Activated CD4-positive, alpha-beta memory T cell treated with anti-CD3 and anti-CD28 coated beads, Interleukin-2, amount 10 ng/mL, durations not matched to agents 7 days and 5 days (primary cell): ENCODE measurements at regions not wholly inside any gene's neighbourhood (a gene's known extent, or its start where the extent isn't known, plus 50 kb on each side); places are given as distances from the start of the nearest gene placed in this dataset.
"Not testable (repeated sequence)": the region's sequence is repeated elsewhere in the genome, so short reads cannot be mapped to it uniquely, and the experiment has no call there.

Experiments
- CTCF ChIA-PET: fragments of 350-600 bp; sonication (Branson Sonifier 250); formaldehyde crosslinking; loops from one replicate; lab custom pipeline; 2021; ENCODE audit warnings: antibody characterized with exemption, inconsistent platforms; lab: Charles Lee
- POLR2A ChIA-PET: fragments of 350-600 bp; sonication (Branson Sonifier 250); formaldehyde crosslinking; loops from one replicate; lab custom pipeline; 2021; ENCODE audit warnings: antibody characterized with exemption; lab: Charles Lee
- DNase-seq: peaks from one replicate; pipeline ENCODE4 v3.0.0-alpha.2; 2020
- H3K27ac Mint-ChIP-seq: one replicate; pipeline ENCODE4 v1.8.0; 2021; ENCODE audit warnings: mild to moderate bottlenecking, mixed read lengths
- H3K27me3 Mint-ChIP-seq: one replicate; pipeline ENCODE4 v1.8.0; 2021; ENCODE audit warnings: mixed read lengths
- H3K36me3 Mint-ChIP-seq: one replicate; pipeline ENCODE4 v1.8.0; 2021; ENCODE audit warnings: low read depth, mixed read lengths
- H3K4me1 Mint-ChIP-seq: one replicate; pipeline ENCODE4 v1.8.0; 2021; ENCODE audit warnings: mixed read lengths
- H3K4me3 Mint-ChIP-seq: one replicate; pipeline ENCODE4 v1.8.0; 2021; ENCODE audit warnings: mild to moderate bottlenecking, mixed read lengths
- H3K9me3 Mint-ChIP-seq: one replicate; pipeline ENCODE4 v1.8.0; 2021; ENCODE audit warnings: mixed read lengths

DNA sequence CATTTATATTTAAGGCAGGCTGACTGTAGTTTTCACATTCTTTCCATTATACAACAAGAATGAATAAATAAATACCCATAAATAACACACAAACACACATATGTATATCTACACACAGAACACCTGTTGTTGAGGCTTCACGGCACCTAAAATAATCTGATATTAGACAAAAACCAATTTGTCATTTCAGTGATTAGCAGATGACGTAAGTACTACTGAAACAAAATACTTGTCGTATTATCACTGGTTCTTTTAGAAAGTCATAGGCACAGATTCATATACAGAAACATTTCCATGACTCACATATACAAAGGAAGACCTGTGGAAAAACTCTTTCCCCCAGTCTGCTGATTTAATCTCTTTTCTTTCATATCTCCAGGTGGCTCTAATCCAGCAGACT is 1113.4 kb upstream of the FANCL start:
- H3K27me3 Mint-ChIP-seq = no peaks in the 10 kb centered on the region
- no peak for DNase-seq
- no peak overlapping the region for H3K4me3 Mint-ChIP-seq
- H3K36me3 Mint-ChIP-seq = no peaks in the 10 kb centered on the region
- CTCF ChIA-PET = no interaction called here
- H3K4me1 Mint-ChIP-seq = no peaks in the 10 kb centered on the region
- peaks cover 5% of the 10 kb centered on the region for H3K9me3 Mint-ChIP-seq
- H3K27ac Mint-ChIP-seq = no peak overlapping the region
- POLR2A ChIA-PET = no interaction called here

DNA sequence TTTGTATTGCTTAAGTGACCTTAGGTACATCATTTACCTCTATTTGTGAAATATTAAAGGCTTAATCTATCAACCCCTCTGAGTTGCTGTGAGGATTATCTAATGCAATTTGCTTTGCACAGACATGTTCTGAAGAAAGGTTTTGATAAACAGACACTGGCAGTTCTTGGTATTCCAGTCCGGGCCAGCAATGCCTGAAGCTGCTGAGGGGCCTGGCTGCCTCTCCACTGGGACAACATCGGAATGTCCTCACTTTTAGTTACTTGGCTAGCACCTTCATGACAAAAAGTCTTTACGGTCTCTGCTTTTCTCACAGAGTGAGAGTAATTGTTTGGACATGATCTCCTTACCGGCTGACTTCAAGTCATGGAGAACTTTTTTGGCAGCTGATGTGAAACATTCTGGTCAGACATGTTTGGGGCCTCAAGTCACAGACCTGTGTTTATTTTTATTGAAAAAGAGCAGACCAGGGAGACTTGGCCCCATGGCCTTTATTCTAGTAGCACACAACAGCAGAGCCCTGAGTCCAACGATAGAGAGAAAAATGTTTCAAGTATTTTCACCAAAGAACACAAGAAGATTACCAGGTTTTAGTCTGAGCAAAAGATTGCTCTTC is 1112.3 kb upstream of the FANCL start:
- CTCF ChIA-PET = no interaction called here
- H3K4me3 Mint-ChIP-seq = no peak overlapping the region
- no peak overlapping the region for H3K27ac Mint-ChIP-seq
- no peaks in the 10 kb centered on the region for H3K36me3 Mint-ChIP-seq
- no peaks in the 10 kb centered on the region for H3K27me3 Mint-ChIP-seq
- H3K4me1 Mint-ChIP-seq = no peaks in the 10 kb centered on the region
- DNase-seq = no peak
- H3K9me3 Mint-ChIP-seq = peaks cover 7% of the 10 kb centered on the region
- POLR2A ChIA-PET = no interaction called here

DNA sequence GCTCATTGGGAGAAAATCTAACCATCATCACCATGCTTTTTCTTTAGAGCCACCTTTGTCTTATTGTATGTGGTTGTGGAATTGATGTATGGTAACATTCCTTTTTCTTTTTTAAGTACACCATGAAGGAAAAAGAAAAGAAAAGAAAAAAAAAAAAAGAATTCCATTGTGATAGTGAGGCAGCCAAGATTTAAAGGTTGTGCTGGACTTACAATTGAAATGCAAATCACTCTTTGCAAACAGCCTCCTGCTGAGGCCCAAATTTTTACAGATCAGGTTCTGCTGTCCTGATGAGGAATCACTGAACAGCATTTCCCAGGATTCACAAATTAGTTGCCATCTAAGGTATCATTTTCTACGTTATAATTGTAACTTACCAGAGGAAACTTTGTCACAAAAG is 1101.0 kb upstream of the FANCL start:
- peaks cover 3% of the 10 kb centered on the region for H3K9me3 Mint-ChIP-seq
- no peak for DNase-seq
- ChIA-PET CTCF (no interaction called here), POLR2A (interaction anchor here (1.1 kb wide), 1 partner anchor 25 kb away, joined by 3 read pairs; no protein-coding TSS in a partner anchor)
- H3K27ac Mint-ChIP-seq = no peak overlapping the region
- H3K4me3 Mint-ChIP-seq = no peak overlapping the region
- no peaks in the 10 kb centered on the region for H3K4me1 Mint-ChIP-seq
- H3K36me3 Mint-ChIP-seq = no peaks in the 10 kb centered on the region
- no peaks in the 10 kb centered on the region for H3K27me3 Mint-ChIP-seq

DNA sequence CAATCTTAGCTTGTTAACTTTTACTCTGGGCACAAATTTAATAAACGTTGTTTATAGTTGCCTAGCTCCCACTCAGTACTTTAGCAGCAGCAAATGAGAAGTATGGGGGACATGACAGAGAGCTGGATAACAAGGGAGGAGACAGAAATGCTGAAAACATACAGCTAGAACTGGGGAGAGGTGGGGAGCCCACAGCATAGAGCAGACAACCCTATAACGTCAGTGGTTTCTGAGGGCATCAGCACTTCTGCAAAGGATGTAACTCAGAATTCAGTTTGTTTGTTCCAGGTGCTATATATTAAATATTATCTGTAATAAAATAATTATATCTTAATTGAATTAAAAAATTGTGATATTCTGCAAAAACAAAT is 1098.7 kb upstream of the FANCL start:
- ChIA-PET CTCF (no interaction called here), POLR2A (no interaction called here)
- no peak for DNase-seq
- Mint-ChIP-seq H3K4me1 (no peaks in the 10 kb centered on the region), H3K27me3 (no peaks in the 10 kb centered on the region), H3K36me3 (no peaks in the 10 kb centered on the region), H3K4me3 (no peak overlapping the region), H3K27ac (no peak overlapping the region), H3K9me3 (peaks cover 7% of the 10 kb centered on the region)

DNA sequence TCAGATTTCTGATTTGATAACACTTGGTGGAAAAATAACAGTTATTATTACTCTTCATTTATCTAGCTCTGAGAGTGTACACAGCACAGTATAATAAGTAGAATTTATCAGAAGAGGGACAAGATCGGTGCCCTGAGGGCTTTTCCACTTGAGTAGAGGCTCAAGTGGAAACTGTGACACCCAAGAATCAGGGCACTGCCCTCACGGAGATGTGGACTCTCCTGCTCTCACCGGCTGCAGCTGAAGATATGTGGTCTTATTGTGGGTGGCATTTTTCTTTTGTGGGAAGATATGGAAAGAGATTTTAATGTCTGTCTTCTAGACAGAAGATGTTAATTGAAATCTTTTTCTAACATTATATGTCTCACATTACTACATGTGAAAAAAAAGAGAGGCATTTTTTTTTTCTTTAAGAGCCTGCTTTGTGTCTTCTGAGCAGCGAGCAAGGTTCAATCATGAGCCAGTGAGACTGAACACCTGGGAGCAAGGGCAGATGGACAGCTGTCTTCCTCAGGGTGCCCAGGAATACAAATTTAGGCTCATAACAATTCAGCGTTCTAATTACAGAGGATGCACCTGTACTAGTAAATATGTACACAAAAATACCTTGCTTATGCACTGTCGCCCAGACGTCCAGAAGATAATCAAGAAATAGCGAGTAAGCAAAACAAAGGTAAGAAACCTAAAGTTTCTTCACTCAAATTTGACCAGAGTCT is 1098.2 kb upstream of the FANCL start:
- ChIA-PET CTCF (no interaction called here), POLR2A (no interaction called here)
- Mint-ChIP-seq H3K4me1 (no peaks in the 10 kb centered on the region), H3K9me3 (peaks cover 7% of the 10 kb centered on the region), H3K36me3 (no peaks in the 10 kb centered on the region), H3K4me3 (no peak overlapping the region), H3K27me3 (no peaks in the 10 kb centered on the region), H3K27ac (no peak overlapping the region)
- no peak for DNase-seq

DNA sequence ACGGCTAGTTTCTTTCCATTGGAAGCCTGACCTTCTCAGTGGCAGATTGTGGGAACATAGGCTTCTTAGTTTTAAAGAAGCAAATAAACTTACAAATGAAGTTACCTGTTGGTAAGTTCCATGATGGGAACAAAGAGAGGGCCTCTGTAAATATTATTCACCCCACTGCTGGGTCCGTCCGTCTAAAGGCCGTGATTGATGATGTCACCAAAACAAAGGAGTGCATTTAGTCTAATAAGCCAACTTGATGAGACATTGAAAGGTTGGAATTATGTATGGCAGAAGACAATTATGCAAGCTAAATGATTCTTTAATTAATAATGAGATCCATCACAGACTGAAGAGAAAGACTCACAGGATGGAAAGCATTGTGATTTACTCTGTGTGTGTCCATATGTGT is 1091.9 kb upstream of the FANCL start:
- CTCF ChIA-PET = no interaction called here
- DNase-seq = no peak
- POLR2A ChIA-PET = no interaction called here
- Mint-ChIP-seq H3K9me3 (peaks cover 8% of the 10 kb centered on the region), H3K4me3 (no peak overlapping the region), H3K27me3 (no peaks in the 10 kb centered on the region), H3K4me1 (no peaks in the 10 kb centered on the region), H3K27ac (no peak overlapping the region), H3K36me3 (no peaks in the 10 kb centered on the region)

DNA sequence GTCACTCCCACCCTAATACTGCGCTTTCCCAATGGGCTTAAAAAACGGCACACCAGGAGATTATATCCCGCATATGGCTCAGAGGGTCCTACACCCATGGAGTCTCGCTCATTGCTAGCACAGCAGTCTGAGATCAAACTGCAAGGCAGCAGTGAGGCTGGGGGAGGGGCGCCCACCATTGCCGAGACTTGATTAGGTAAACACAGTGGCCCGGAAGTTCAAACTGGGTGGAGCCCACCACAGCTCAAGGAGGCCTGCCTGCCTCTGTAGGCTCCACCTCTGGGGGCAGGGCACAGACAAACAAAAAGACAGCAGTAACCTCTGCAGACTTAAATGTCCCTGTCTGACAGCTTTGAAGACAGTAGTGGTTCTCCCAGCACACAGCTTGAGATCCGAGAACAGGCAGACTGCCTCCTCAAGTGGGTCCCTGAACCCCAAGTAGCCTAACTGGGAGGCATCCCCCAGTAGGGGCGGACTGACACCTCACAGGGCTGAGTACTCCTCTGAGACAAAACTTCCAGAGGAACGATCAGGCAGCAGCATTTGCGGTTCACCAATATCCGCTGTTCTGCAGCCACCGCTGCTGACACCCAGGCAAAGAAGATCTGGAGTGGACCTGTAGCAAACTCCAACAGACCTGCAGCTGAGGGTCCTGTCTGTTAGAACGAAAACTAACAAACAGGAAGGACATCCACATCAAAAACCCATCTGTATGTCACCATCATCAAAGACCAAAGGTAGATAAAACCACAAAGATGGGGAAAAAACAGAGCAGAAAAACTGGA is 1085.6 kb upstream of the FANCL start:
- H3K9me3 Mint-ChIP-seq, CTCF ChIA-PET, DNase-seq, H3K27me3 Mint-ChIP-seq, H3K4me1 Mint-ChIP-seq, H3K27ac Mint-ChIP-seq, POLR2A ChIA-PET, H3K36me3 Mint-ChIP-seq, H3K4me3 Mint-ChIP-seq: not testable (repeated sequence)

DNA sequence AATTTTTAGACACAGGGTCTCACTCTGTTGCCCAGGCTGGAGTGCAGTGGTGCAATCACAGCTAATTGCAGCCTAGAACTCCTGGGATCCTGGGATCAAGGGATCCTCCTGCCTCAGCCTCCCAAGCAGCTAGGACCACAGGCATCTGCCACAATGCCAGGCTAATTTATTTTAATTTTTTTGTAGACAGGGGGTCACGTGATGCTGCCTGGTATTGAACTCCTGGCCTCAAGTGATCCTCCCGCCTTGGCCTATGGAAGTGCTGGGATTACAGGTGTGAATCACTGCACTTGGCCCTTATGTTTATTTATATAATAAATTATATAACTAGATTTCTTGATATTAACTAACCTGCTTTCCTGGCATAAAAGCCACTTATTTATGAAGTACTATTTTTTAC is 1081.7 kb upstream of the FANCL start:
- H3K27ac Mint-ChIP-seq = no peak overlapping the region
- H3K4me1 Mint-ChIP-seq = no peaks in the 10 kb centered on the region
- H3K36me3 Mint-ChIP-seq = no peaks in the 10 kb centered on the region
- H3K4me3 Mint-ChIP-seq = no peak overlapping the region
- CTCF ChIA-PET = no interaction called here
- no peaks in the 10 kb centered on the region for H3K9me3 Mint-ChIP-seq
- POLR2A ChIA-PET = no interaction called here
- DNase-seq = no peak
- no peaks in the 10 kb centered on the region for H3K27me3 Mint-ChIP-seq

DNA sequence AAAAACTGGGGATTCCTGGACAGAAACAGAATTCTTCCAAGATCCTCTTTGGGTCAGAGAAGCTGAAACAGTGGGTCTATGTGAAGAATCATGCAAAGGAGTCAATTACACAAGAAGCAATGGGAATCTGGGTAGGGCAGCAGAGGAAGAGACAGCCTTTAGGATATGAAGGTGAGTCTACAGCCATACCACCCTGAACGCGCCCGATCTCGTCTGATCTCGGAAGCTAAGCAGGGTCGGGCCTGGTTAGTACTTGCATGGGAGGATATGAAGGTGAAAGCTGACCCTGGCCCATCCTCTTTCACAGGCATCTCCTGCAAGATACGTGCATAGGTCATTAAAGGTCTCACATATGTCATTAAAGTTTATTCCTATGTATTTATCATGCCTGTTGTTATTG is 1080.9 kb upstream of the FANCL start:
- Mint-ChIP-seq H3K4me1 (no peaks in the 10 kb centered on the region), H3K27ac (no peak overlapping the region), H3K27me3 (no peaks in the 10 kb centered on the region), H3K4me3 (no peak overlapping the region), H3K9me3 (no peaks in the 10 kb centered on the region), H3K36me3 (no peaks in the 10 kb centered on the region)
- CTCF ChIA-PET = no interaction called here
- no peak for DNase-seq
- POLR2A ChIA-PET = no interaction called here

DNA sequence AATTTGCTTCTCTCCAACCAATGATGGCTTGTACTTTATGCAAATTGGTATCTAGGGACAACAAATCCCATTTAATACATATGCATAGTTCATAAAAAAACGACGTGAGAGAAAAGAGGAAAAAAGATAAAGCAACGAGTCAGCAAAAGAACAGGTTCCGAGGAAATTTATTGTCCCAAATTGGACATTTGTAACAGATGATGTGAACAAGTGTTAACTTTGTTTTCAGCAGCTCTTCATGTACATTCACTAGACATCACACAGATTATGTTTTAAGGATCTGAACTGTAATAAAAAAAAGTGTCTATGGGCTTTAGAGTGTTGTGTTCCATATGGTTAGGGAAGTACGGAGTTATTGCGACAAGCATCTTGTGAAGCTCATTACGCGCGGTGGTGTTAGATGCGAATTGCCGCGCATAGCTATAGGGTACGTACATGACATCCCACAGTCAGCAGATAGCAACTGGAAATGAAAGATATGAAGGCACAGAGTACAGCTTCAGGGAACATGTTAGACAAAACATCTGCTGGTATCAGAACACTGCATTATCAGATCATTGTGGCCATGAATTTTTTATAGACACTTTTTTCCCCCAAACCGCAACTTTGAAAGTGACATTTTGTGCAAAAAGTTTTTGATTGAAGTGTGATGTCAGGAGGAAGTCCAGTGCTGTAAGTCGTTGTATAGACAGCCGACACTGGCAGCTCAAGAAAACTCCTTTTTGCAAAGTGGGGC is 1073.1 kb upstream of the FANCL start:
- POLR2A ChIA-PET = no interaction called here

DNA sequence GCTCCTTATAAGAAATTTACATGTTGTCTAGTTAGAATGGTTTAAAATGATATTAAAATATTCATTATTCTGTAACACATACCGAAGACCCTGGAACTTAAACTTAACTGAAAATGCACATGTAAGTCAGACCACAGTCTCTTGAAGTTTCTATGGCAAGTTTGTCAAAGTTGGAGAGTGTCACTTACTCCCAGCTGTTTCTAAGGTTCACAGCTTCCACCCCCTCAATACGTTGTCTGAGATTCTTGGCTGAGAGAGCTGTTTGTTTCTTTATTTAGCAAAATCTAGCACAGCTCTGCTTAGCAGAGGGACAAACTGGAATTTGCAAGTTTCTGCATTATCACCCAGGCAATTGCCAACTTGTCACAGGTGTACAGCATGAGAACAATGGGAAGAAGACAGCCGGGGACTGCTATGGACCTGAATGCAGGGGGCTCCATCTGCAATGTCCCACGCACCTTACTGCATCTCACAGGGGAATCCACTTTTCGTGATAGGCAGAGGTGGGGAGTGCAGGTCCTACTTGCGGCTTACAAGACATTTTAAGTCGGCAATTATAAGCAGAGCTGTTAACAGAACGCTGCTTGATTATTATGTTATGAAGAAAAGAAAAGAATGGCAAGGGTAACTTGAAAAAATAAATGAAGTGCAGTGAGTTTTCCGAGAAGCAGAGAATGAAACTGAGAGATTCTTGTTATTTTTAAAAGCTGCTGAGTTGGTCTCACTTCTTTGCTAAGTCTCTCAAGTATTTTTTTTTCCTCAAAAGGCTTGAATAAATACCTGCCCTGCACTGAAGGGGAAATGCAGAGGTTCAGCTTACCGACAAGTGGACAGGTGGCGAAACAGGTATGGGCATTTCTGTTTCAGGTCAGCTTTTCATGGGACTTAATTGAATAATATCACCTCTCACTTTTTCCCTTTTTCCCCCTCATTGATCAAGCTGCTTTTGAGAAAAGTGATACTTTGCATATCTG is 1072.1 kb upstream of the FANCL start:
- H3K9me3 Mint-ChIP-seq = no peaks in the 10 kb centered on the region
- no peak overlapping the region for H3K27ac Mint-ChIP-seq
- no peaks in the 10 kb centered on the region for H3K4me1 Mint-ChIP-seq
- H3K36me3 Mint-ChIP-seq = no peaks in the 10 kb centered on the region
- no peak overlapping the region for H3K4me3 Mint-ChIP-seq
- ChIA-PET CTCF (interaction anchor here (2.1 kb wide), 1 partner anchor 11 kb away, joined by 5 read pairs; no protein-coding TSS in a partner anchor), POLR2A (no interaction called here)
- no peak for DNase-seq
- peaks cover 9% of the 10 kb centered on the region for H3K27me3 Mint-ChIP-seq

More for the DNA sequence above, 1073.1 kb upstream of the FANCL start:
- no peak overlapping the region for H3K27ac Mint-ChIP-seq
- peaks cover 9% of the 10 kb centered on the region for H3K27me3 Mint-ChIP-seq
- no peaks in the 10 kb centered on the region for H3K36me3 Mint-ChIP-seq
- CTCF ChIA-PET = interaction anchor here (2.1 kb wide), 1 partner anchor 12 kb away, joined by 5 read pairs; no protein-coding TSS in a partner anchor
- H3K4me1 Mint-ChIP-seq = no peaks in the 10 kb centered on the region
- no peak for DNase-seq
- H3K9me3 Mint-ChIP-seq = no peaks in the 10 kb centered on the region
- no peak overlapping the region for H3K4me3 Mint-ChIP-seq

DNA sequence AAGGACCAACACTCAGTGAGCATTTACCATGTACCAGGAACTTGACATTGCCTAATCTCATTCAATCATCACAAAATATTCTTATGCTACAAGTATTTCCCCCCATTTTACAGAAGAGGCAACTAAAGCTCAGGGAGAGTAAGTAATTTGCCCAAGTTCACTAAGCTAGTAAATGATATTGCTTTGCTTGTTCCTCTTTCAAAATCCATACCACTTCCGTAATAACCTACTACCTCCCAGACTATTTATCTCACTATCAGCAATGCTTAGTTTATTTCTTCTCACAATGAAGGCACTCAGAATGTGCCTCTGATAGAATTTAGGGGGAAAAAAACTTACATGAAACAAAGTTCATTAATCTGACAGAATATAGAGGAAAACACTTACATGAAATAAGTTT is 1070.9 kb upstream of the FANCL start:
- H3K9me3 Mint-ChIP-seq = no peaks in the 10 kb centered on the region
- H3K27ac Mint-ChIP-seq = no peak overlapping the region
- no peak overlapping the region for H3K4me3 Mint-ChIP-seq
- ChIA-PET POLR2A (no interaction called here), CTCF (no interaction called here)
- DNase-seq = no peak
- no peaks in the 10 kb centered on the region for H3K36me3 Mint-ChIP-seq
- peaks cover 9% of the 10 kb centered on the region for H3K27me3 Mint-ChIP-seq
- no peaks in the 10 kb centered on the region for H3K4me1 Mint-ChIP-seq
